Upper lobe of left lung (tissue), 4 donors: ENCODE measurements at regions not wholly inside any gene's neighbourhood (a gene's known extent, or its start where the extent isn't known, plus 50 kb on each side); places are given as distances from the start of the nearest gene placed in this dataset.

Source experiments
- POLR2A ChIP-seq, 4 donors: fragments of 450-650 bp; IDR thresholded peaks; one replicate each; pipeline ENCODE4 v1.5.1; 2016 to 2017; ENCODE audit warnings: antibody characterized with exemption in 4 of 4, mild to moderate bottlenecking in 2 of 4
- POLR2AphosphoS5 ChIP-seq, 2 donors: sonication (generic); formaldehyde crosslinking; IDR thresholded peaks; one replicate each; pipeline ENCODE4 v1.5.1; 2017; ENCODE audit warnings: antibody characterized with exemption in 2 of 2

DNA sequence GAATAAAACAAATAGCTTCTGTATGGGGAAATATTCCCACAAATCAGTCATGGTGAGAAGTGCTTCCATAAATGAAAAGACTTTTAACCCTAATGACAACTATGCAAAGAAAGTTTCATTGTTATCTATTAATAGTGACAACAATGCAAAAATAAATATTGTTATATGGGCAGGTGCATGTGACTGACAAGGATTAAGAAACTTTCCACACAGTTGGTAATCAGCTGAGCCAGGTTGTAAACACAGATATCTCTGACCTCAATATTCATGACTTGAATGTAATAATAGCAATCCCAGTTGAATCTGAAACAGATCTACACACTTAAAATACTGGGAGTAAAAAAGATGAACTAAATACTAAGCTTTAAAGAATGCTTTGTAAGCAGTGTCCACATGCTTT, 517.0 kb upstream of the SOX11 start:
- TF ChIP-seq POLR2AphosphoS5 (IDR thresholded peaks at IDR 0.05): no peak
- no peak for TF ChIP-seq POLR2A (IDR thresholded peaks at IDR 0.05)
